ENCODE measurements at regions not wholly inside any gene's neighbourhood (a gene's known extent, or its start where the extent isn't known, plus 50 kb on each side); places are given as distances from the start of the nearest gene placed in this dataset.

- H3K9me3 ChIP-seq (ENCODE audit: low read depth): peaks cover 2% of the 10 kb centered on the region
- no peak overlapping the region for H2AFZ ChIP-seq
- H3K36me3 ChIP-seq (replicated peaks; ENCODE audit: insufficient read depth, low read depth): no peaks in the 10 kb centered on the region
- H4K20me1 ChIP-seq (ENCODE audit: insufficient read depth, poor library complexity, severe bottlenecking): no peaks in the 10 kb centered on the region
- no peaks in the 10 kb centered on the region for H3K79me2 ChIP-seq
- H3K4me1 ChIP-seq (ENCODE audit: insufficient read depth): no peaks in the 10 kb centered on the region
- H3K27ac ChIP-seq: no peak overlapping the region
- no peak for DNase-seq (ENCODE audit: low spot score)
- no peaks in the 10 kb centered on the region for H3K27me3 ChIP-seq
- WGBS (ENCODE audit: low lambda C conversion rate, missing lambda C conversion rate): 86% methylated on average over 5 of the region's 5 CpGs
- TF ChIP-seq EZH2 (IDR thresholded peaks at IDR 0.05; ENCODE audit: borderline replicate concordance) (no peak), EZH2phosphoT487 (IDR thresholded peaks at IDR 0.05; ENCODE audit: low read depth, severe bottlenecking, unreplicated experiment) (no peak)
- TF ChIP-seq, protein P1, sequence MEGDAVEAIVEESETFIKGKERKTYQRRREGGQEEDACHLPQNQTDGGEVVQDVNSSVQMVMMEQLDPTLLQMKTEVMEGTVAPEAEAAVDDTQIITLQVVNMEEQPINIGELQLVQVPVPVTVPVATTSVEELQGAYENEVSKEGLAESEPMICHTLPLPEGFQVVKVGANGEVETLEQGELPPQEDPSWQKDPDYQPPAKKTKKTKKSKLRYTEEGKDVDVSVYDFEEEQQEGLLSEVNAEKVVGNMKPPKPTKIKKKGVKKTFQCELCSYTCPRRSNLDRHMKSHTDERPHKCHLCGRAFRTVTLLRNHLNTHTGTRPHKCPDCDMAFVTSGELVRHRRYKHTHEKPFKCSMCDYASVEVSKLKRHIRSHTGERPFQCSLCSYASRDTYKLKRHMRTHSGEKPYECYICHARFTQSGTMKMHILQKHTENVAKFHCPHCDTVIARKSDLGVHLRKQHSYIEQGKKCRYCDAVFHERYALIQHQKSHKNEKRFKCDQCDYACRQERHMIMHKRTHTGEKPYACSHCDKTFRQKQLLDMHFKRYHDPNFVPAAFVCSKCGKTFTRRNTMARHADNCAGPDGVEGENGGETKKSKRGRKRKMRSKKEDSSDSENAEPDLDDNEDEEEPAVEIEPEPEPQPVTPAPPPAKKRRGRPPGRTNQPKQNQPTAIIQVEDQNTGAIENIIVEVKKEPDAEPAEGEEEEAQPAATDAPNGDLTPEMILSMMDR (IDR thresholded peaks at IDR 0.05; ENCODE audit: poor library complexity): no peak
- H3K4me3 ChIP-seq: no peak overlapping the region
- H3K4me2 ChIP-seq: no peak overlapping the region
- H3K9me2 ChIP-seq (replicated peaks; ENCODE audit: insufficient read depth): no peaks in the 10 kb centered on the region
Observed at GRCh38 chr19:31450696-31451095, 101.5 kb upstream of the TSHZ3 start.

- Histone ChIP-seq H3K4me2 (no peak overlapping the region), H3K79me2 (no peaks in the 10 kb centered on the region), H3K9me2 (replicated peaks; ENCODE audit: insufficient read depth) (no peaks in the 10 kb centered on the region), H3K4me1 (ENCODE audit: insufficient read depth) (no peaks in the 10 kb centered on the region), H3K9me3 (ENCODE audit: low read depth) (no peaks in the 10 kb centered on the region), H3K4me3 (no peak overlapping the region), H2AFZ (no peak overlapping the region), H3K36me3 (replicated peaks; ENCODE audit: insufficient read depth, low read depth) (no peaks in the 10 kb centered on the region), H3K27me3 (no peaks in the 10 kb centered on the region), H3K27ac (no peak overlapping the region), H4K20me1 (ENCODE audit: insufficient read depth, poor library complexity, severe bottlenecking) (no peaks in the 10 kb centered on the region)
- DNase-seq (ENCODE audit: low spot score): no peak
- TF ChIP-seq EZH2phosphoT487 (IDR thresholded peaks at IDR 0.05; ENCODE audit: low read depth, severe bottlenecking, unreplicated experiment) (no peak), EZH2 (IDR thresholded peaks at IDR 0.05; ENCODE audit: borderline replicate concordance) (no peak)
- TF ChIP-seq, protein P1 (IDR thresholded peaks at IDR 0.05; ENCODE audit: poor library complexity): no peak
- 77% methylated on average over 10 of the region's 10 CpGs for WGBS (ENCODE audit: low lambda C conversion rate, missing lambda C conversion rate)
Observed at GRCh38 chr19:31451686-31452330, 102.6 kb upstream of the TSHZ3 start.

DNA sequence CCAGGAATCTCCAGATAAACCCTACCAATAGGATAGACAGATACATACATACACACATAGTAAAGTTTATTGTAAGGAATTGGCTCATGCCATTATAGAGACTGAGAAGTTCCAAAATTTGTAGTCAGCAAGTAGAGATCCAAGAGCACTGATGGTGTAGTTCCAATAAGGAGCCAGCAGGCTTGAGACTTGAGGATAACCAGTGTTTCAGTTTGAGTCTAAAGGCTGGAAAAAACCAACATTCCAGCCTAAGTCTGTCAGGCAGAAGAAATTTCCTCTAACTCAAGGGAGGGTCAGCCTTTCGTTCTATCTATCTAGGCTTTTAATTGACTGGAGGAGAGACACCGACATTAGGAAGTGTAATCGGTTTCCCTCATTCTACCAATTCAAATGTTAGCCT, 110.2 kb upstream of the TSHZ3 start:
- DNase-seq (ENCODE audit: low spot score): no peak
- no peak overlapping the region for H2AFZ ChIP-seq
- no peaks in the 10 kb centered on the region for H4K20me1 ChIP-seq (ENCODE audit: insufficient read depth, poor library complexity, severe bottlenecking)
- WGBS (ENCODE audit: low lambda C conversion rate, missing lambda C conversion rate): 96% methylated on average over 3 of the region's 3 CpGs
- no peaks in the 10 kb centered on the region for H3K79me2 ChIP-seq
- H3K4me2 ChIP-seq: no peak overlapping the region
- no peak overlapping the region for H3K27ac ChIP-seq
- H3K9me3 ChIP-seq (ENCODE audit: low read depth): no peaks in the 10 kb centered on the region
- no peak overlapping the region for H3K4me3 ChIP-seq
- H3K27me3 ChIP-seq: no peaks in the 10 kb centered on the region
- no peaks in the 10 kb centered on the region for H3K36me3 ChIP-seq (replicated peaks; ENCODE audit: insufficient read depth, low read depth)
- no peaks in the 10 kb centered on the region for H3K9me2 ChIP-seq (replicated peaks; ENCODE audit: insufficient read depth)
- H3K4me1 ChIP-seq (ENCODE audit: insufficient read depth): no peaks in the 10 kb centered on the region
- TF ChIP-seq EZH2 (IDR thresholded peaks at IDR 0.05; ENCODE audit: borderline replicate concordance) (no peak), EZH2phosphoT487 (IDR thresholded peaks at IDR 0.05; ENCODE audit: low read depth, severe bottlenecking, unreplicated experiment) (no peak)
- TF ChIP-seq, protein P1 (IDR thresholded peaks at IDR 0.05; ENCODE audit: poor library complexity): no peak
